ENCODE measurements at regions not wholly inside any gene's neighbourhood (a gene's known extent, or its start where the extent isn't known, plus 50 kb on each side); places are given as distances from the start of the nearest gene placed in this dataset.

- no TSS peak for BruUV-seq (replicated peaks)
- H3K4me1 ChIP-seq (ENCODE audit: control insufficient read depth, insufficient read depth, low read length): no peaks in the 10 kb centered on the region
- H3K18ac ChIP-seq (ENCODE audit: low read depth, low read length): no peak overlapping the region
- no peak overlapping the region for H2AK9ac ChIP-seq (replicated peaks; ENCODE audit: low read depth, low read length, poor library complexity)
- intact Hi-C loops (cut with micrococcal nuclease): no loop called here
- POLR2A ChIA-PET (ENCODE audit: unreplicated experiment): no interaction called here
- CTCF ChIA-PET: no interaction called here
- no peaks in the 10 kb centered on the region for H4K20me1 ChIP-seq (ENCODE audit: insufficient read depth, low read length)
- TF ChIP-seq RAD21 (IDR thresholded peaks at IDR 0.05; ENCODE audit: low read length): no peak
- no peak for TF ChIP-seq NFE2L2 (IDR thresholded peaks at IDR 0.05; ENCODE audit: low read depth, low read length)
- no peak for TF ChIP-seq CTCF (conservative IDR thresholded peaks at IDR 0.05; ENCODE audit: low read depth, low read length)
- no peak for TF ChIP-seq FOS (IDR thresholded peaks at IDR 0.05; ENCODE audit: low read depth, low read length)
- TF ChIP-seq MXI1 (IDR thresholded peaks at IDR 0.05; ENCODE audit: borderline replicate concordance, low read depth, low read length): no peak
- TF ChIP-seq RCOR1 (IDR thresholded peaks at IDR 0.05; ENCODE audit: insufficient replicate concordance, low read length): no peak
- no peak for TF ChIP-seq POLR2A (IDR thresholded peaks at IDR 0.05; ENCODE audit: low read depth, low read length)
- no peak for TF ChIP-seq USF2 (IDR thresholded peaks at IDR 0.05; ENCODE audit: low read depth, low read length)
- no peak for TF ChIP-seq MAZ (IDR thresholded peaks at IDR 0.05; ENCODE audit: borderline replicate concordance, low read depth, low read length)
- TF ChIP-seq CEBPB (IDR thresholded peaks at IDR 0.05; ENCODE audit: low read depth, low read length): no peak
- TF ChIP-seq CHD1 (IDR thresholded peaks at IDR 0.05; ENCODE audit: low read depth, low read length): no peak
- TF ChIP-seq RFX5 (IDR thresholded peaks at IDR 0.05; ENCODE audit: low read depth, low read length): no peak
- no peak for TF ChIP-seq BHLHE40 (IDR thresholded peaks at IDR 0.05; ENCODE audit: low read depth, low read length)
- no peak for TF ChIP-seq SMC3 (IDR thresholded peaks at IDR 0.05; ENCODE audit: low read depth, low read length)
- H3K14ac ChIP-seq (replicated peaks; ENCODE audit: low read depth, low read length): no peak overlapping the region
- no peak overlapping the region for H3K9ac ChIP-seq (ENCODE audit: low read depth, low read length)
- H3K4ac ChIP-seq (ENCODE audit: low read depth, low read length): no peak overlapping the region
- dilution Hi-C loops (cut with HindIII; ENCODE audit: low sequenced_read_pairs, unreplicated experiment): no loop called here
- H2BK5ac ChIP-seq (ENCODE audit: low read depth, low read length, poor library complexity, severe bottlenecking): no peak overlapping the region
- no peak overlapping the region for H4K91ac ChIP-seq (ENCODE audit: insufficient read depth, low read depth, low read length)
- no peak overlapping the region for H2AFZ ChIP-seq (replicated peaks; ENCODE audit: low read length, poor library complexity)
- no peak overlapping the region for H3K27ac ChIP-seq (ENCODE audit: insufficient read depth, low read length)
- H4K8ac ChIP-seq (ENCODE audit: low read depth in 2 of 2, low read length in 2 of 2): no peak overlapping the region
- no peak overlapping the region for H3K23ac ChIP-seq (ENCODE audit: low read depth, low read length)
- no peak for DNase-seq
- no peak overlapping the region for H2BK20ac ChIP-seq (ENCODE audit: low read depth, low read length)
- no peak overlapping the region for H3K56ac ChIP-seq (ENCODE audit: extremely low read depth, insufficient read depth, low read length)
- in situ Hi-C loops (cut with MboI; ENCODE audit: low sequenced_read_pairs): no loop called here
- WGBS, 2 experiments (ENCODE audit: extremely low coverage in 2 of 2, insufficient read length in 1 of 2): no CpG with 5 or more reads among the region's 5 CpGs
- no peak overlapping the region for H2BK120ac ChIP-seq (ENCODE audit: low read depth, low read length)
- H3K9me3 ChIP-seq (ENCODE audit: control insufficient read depth, insufficient read depth, low read length): no peaks in the 10 kb centered on the region
- no peaks in the 10 kb centered on the region for H3K79me1 ChIP-seq (ENCODE audit: low read depth in 1 of 2, low read length in 2 of 2)
- H3K4me2 ChIP-seq (ENCODE audit: low read depth, low read length): no peak overlapping the region
- no peak overlapping the region for H3K4me3 ChIP-seq (ENCODE audit: insufficient read depth, low read depth, low read length)
- H3K27me3 ChIP-seq (ENCODE audit: control insufficient read depth, insufficient read depth, low read length): no peaks in the 10 kb centered on the region
- no peak overlapping the region for H2AK5ac ChIP-seq (ENCODE audit: low read depth, low read length)
- H4K5ac ChIP-seq (ENCODE audit: low read depth, low read length): no peak overlapping the region
- no peaks in the 10 kb centered on the region for H3K9me1 ChIP-seq (ENCODE audit: insufficient read depth, low read length)
- H3K36me3 ChIP-seq (ENCODE audit: control insufficient read depth, insufficient read depth, low read length): no peaks in the 10 kb centered on the region
- H2BK15ac ChIP-seq (ENCODE audit: low read depth, low read length): no peak overlapping the region
- no peak for ATAC-seq (ENCODE audit: low read depth)
These were observed 136.9 kb upstream of the SPRY2 start for GRCh38 chr13:80477661-80478443.

Measured in IMR-90 (cell line).